ENCODE measurements at regions not wholly inside any gene's neighbourhood (a gene's known extent, or its start where the extent isn't known, plus 50 kb on each side); places are given as distances from the start of the nearest gene placed in this dataset.
A peak's percentile ranks its signal among the peaks of the same experiment; 100 is the strongest.

- peak; percentile 45 for DNase-seq
These were observed 532.2 kb downstream of the MATN1 start for GRCh38 chr1:30191154-30191702.

GRCh38 chr1:30190511-30191153, 532.8 kb downstream of the MATN1 start:
- DNase-seq: no peak

- DNase-seq: no peak
These were observed 533.4 kb downstream of the MATN1 start for GRCh38 chr1:30189818-30190500.

- no peak for DNase-seq
These were observed 534.4 kb downstream of the MATN1 start for GRCh38 chr1:30188999-30189398.

GRCh38 chr1:30188329-30188728, 535.1 kb downstream of the MATN1 start:
- no peak for DNase-seq

- no peak for DNase-seq
These were observed 535.9 kb downstream of the MATN1 start for GRCh38 chr1:30187413-30188023.

GRCh38 chr1:30186586-30186985, 536.8 kb downstream of the MATN1 start:
- no peak for DNase-seq

- no peak for DNase-seq
These were observed 537.6 kb downstream of the MATN1 start for GRCh38 chr1:30185809-30186208.

GRCh38 chr1:30185313-30185712, 538.1 kb downstream of the MATN1 start:
- DNase-seq: no peak

- no peak for DNase-seq
These were observed 538.8 kb downstream of the MATN1 start for GRCh38 chr1:30184393-30185141.

- no peak for DNase-seq
These were observed 539.5 kb downstream of the MATN1 start for GRCh38 chr1:30183895-30184294.

GRCh38 chr1:30183006-30183405, 540.4 kb downstream of the MATN1 start:
- DNase-seq: no peak

GRCh38 chr1:30179942-30180543, 543.3 kb downstream of the MATN1 start:
- DNase-seq: no peak

GRCh38 chr1:30176477-30176876, 546.9 kb downstream of the MATN1 start:
- DNase-seq: no peak

GRCh38 chr1:30174499-30174898, 548.9 kb downstream of the MATN1 start:
- no peak for DNase-seq

- DNase-seq: no peak
These were observed 549.8 kb downstream of the MATN1 start for GRCh38 chr1:30173560-30173959.

GRCh38 chr1:30172757-30173156, 550.6 kb downstream of the MATN1 start:
- DNase-seq: no peak

- no peak for DNase-seq
These were observed 551.1 kb downstream of the MATN1 start for GRCh38 chr1:30172299-30172694.

GRCh38 chr1:30171537-30172298, 551.7 kb downstream of the MATN1 start:
- DNase-seq: no peak

GRCh38 chr1:30169269-30169668, 554.1 kb downstream of the MATN1 start:
- DNase-seq: no peak

- no peak for DNase-seq
These were observed 557.2 kb downstream of the MATN1 start for GRCh38 chr1:30166174-30166573.

GRCh38 chr1:30165116-30165515, 558.3 kb downstream of the MATN1 start:
- no peak for DNase-seq
